Lower lobe of right lung (tissue), 2 donors: ENCODE measurements at regions not wholly inside any gene's neighbourhood (a gene's known extent, or its start where the extent isn't known, plus 50 kb on each side); places are given as distances from the start of the nearest gene placed in this dataset.

ENCODE experiments used
- ATAC-seq, 2 donors: fragments of 200-7000 bp; cut with Tn5 transposase; one replicate each; pipeline ENCODE4 v1.9.1; 2020 to 2022; ENCODE audit warnings: mild to moderate bottlenecking in 2 of 2, moderate library complexity in 2 of 2
- DNase-seq: peaks from one replicate; pipeline ENCODE4 v3.0.0-alpha.2; 2020
- H3K27ac ChIP-seq: fragments of 200-600 bp; one replicate; pipeline ENCODE4 v1.8.0; 2022
- H3K27me3 ChIP-seq: fragments of 200-600 bp; one replicate; pipeline ENCODE4 v1.8.0; 2022; ENCODE audit warnings: low read depth
- H3K36me3 ChIP-seq: fragments of 200-600 bp; one replicate; pipeline ENCODE4 v1.8.0; 2022; ENCODE audit warnings: mild to moderate bottlenecking
- H3K4me1 ChIP-seq: fragments of 200-600 bp; one replicate; pipeline ENCODE4 v1.8.0; 2022
- H3K4me3 ChIP-seq: fragments of 200-600 bp; one replicate; pipeline ENCODE4 v1.8.0; 2022; ENCODE audit warnings: mild to moderate bottlenecking
- H3K9me3 ChIP-seq: fragments of 200-600 bp; one replicate; pipeline ENCODE4 v1.8.0; 2022
- CTCF ChIP-seq: fragments of 200-600 bp; IDR thresholded peaks from one replicate; pipeline ENCODE4 v1.8.0; 2022; ENCODE audit warnings: antibody characterized with exemption, mild to moderate bottlenecking
- intact Hi-C: fragments of 100-400 bp; cut with DNase I; formaldehyde crosslinking; loops from one replicate; pipeline ENCODE4 v1.11.0; 2022
- donor health status: DM: no; HTN: yes; CAD: no; lungs with severe emphysema.

- H3K4me3 ChIP-seq: no peak overlapping the region
- H3K27me3 ChIP-seq: no peaks in the 10 kb centered on the region
- no peak for TF ChIP-seq CTCF
- no peaks in the 10 kb centered on the region for H3K9me3 ChIP-seq
- ATAC-seq (no peak), DNase-seq (no peak)
- H3K27ac ChIP-seq: no peak overlapping the region
- H3K4me1 ChIP-seq: no peaks in the 10 kb centered on the region
- no peaks in the 10 kb centered on the region for H3K36me3 ChIP-seq
- intact Hi-C loops: no loop called here
These were observed 294.4 kb downstream of the MEF2C start for GRCh38 chr5:88588609-88589008.

- ATAC-seq (no peak), DNase-seq (no peak)
- intact Hi-C loops: no loop called here
- Histone ChIP-seq H3K4me1 (no peaks in the 10 kb centered on the region), H3K36me3 (no peaks in the 10 kb centered on the region), H3K27me3 (no peaks in the 10 kb centered on the region), H3K4me3 (no peak overlapping the region), H3K9me3 (no peaks in the 10 kb centered on the region), H3K27ac (no peak overlapping the region)
- no peak for TF ChIP-seq CTCF
These were observed 299.5 kb downstream of the MEF2C start for GRCh38 chr5:88583471-88583870.

- DNase-seq (no peak), ATAC-seq (no peak)
- Histone ChIP-seq H3K9me3 (no peaks in the 10 kb centered on the region), H3K4me1 (no peaks in the 10 kb centered on the region), H3K4me3 (no peak overlapping the region), H3K27ac (no peak overlapping the region), H3K36me3 (no peaks in the 10 kb centered on the region), H3K27me3 (no peaks in the 10 kb centered on the region)
- no peak for TF ChIP-seq CTCF
- intact Hi-C loops: no loop called here
These were observed 289.7 kb upstream of the TMEM161B start for GRCh38 chr5:88558366-88558765.

- no peak overlapping the region for H3K27ac ChIP-seq
- intact Hi-C loops: no loop called here
- H3K9me3 ChIP-seq: no peaks in the 10 kb centered on the region
- TF ChIP-seq CTCF: no peak
- H3K27me3 ChIP-seq: no peaks in the 10 kb centered on the region
- no peak overlapping the region for H3K4me3 ChIP-seq
- no peak for DNase-seq
- H3K36me3 ChIP-seq: no peaks in the 10 kb centered on the region
- no peaks in the 10 kb centered on the region for H3K4me1 ChIP-seq
- no peak for ATAC-seq
These were observed 289.2 kb upstream of the TMEM161B start for GRCh38 chr5:88557881-88558280.

GRCh38 chr5:88557131-88557530 is 288.5 kb upstream of the TMEM161B start:
- no peak overlapping the region for H3K27ac ChIP-seq
- H3K4me3 ChIP-seq: no peak overlapping the region
- no peak for DNase-seq
- no peaks in the 10 kb centered on the region for H3K27me3 ChIP-seq
- no peaks in the 10 kb centered on the region for H3K4me1 ChIP-seq
- no peaks in the 10 kb centered on the region for H3K9me3 ChIP-seq
- no peak for TF ChIP-seq CTCF
- H3K36me3 ChIP-seq: no peaks in the 10 kb centered on the region
- intact Hi-C loops: no loop called here
- ATAC-seq: no peak

- Histone ChIP-seq H3K27ac (no peak overlapping the region), H3K36me3 (no peaks in the 10 kb centered on the region), H3K4me3 (no peak overlapping the region), H3K9me3 (no peaks in the 10 kb centered on the region), H3K4me1 (no peaks in the 10 kb centered on the region), H3K27me3 (no peaks in the 10 kb centered on the region)
- ATAC-seq (no peak), DNase-seq (no peak)
- intact Hi-C loops: no loop called here
- TF ChIP-seq CTCF: no peak
These were observed 287.8 kb upstream of the TMEM161B start for GRCh38 chr5:88556406-88556805.
